Duodenal mucosa (tissue), 2 donors: ENCODE measurements at regions not wholly inside any gene's neighbourhood (a gene's known extent, or its start where the extent isn't known, plus 50 kb on each side); places are given as distances from the start of the nearest gene placed in this dataset.
"Not testable (repeated sequence)": the region's sequence is repeated elsewhere in the genome, so short reads cannot be mapped to it uniquely, and the experiment has no call there.

ENCODE experiments used
- H3K27ac ChIP-seq: one replicate; pipeline ENCODE4 v1.7.0; 2013; ENCODE audit warnings: low read depth, low read length
- H3K27me3 ChIP-seq, 2 donors: one replicate each; pipeline ENCODE4 v1.7.0; 2013; ENCODE audit warnings: low read length in 2 of 2, control low read depth in 1 of 2; ENCODE audit not compliant: insufficient read depth in 2 of 2, control insufficient read depth in 1 of 2
- H3K36me3 ChIP-seq, 2 donors: one replicate each; pipeline ENCODE4 v1.7.0; 2013; ENCODE audit warnings: low read length in 2 of 2, control low read depth in 1 of 2; ENCODE audit not compliant: insufficient read depth in 2 of 2, control insufficient read depth in 1 of 2
- H3K4me1 ChIP-seq, 2 donors: one replicate each; pipeline ENCODE4 v1.7.0; 2013; ENCODE audit warnings: low read length in 2 of 2, control low read depth in 1 of 2; ENCODE audit not compliant: insufficient read depth in 2 of 2, control insufficient read depth in 1 of 2
- H3K4me3 ChIP-seq, 2 donors: one replicate each; pipeline ENCODE4 v1.7.0; 2013; ENCODE audit warnings: low read length in 2 of 2, low read depth in 1 of 2
- H3K9ac ChIP-seq, 2 donors: one replicate each; pipeline ENCODE4 v1.7.0; 2013; ENCODE audit warnings: low read length in 2 of 2, low read depth in 1 of 2
- H3K9me3 ChIP-seq, 2 donors: one replicate each; pipeline ENCODE4 v1.7.0; 2013; ENCODE audit warnings: low read length in 2 of 2, control low read depth in 1 of 2; ENCODE audit not compliant: control insufficient read depth in 1 of 2

- no peak overlapping the region for H3K4me3 ChIP-seq
- no peaks in the 10 kb centered on the region for H3K27me3 ChIP-seq
- no peaks in the 10 kb centered on the region for H3K36me3 ChIP-seq
Observed at GRCh38 chr6:139521338-139521737, 146.9 kb upstream of the CITED2 start.

GRCh38 chr6:139520321-139520768 lies 145.9 kb upstream of the CITED2 start:
- Histone ChIP-seq H3K27ac (no peak overlapping the region), H3K27me3 (no peaks in the 10 kb centered on the region), H3K4me1 (no peaks in the 10 kb centered on the region), H3K36me3 (no peaks in the 10 kb centered on the region), H3K9ac (no peak overlapping the region), H3K4me3 (no peak overlapping the region), H3K9me3 (no peaks in the 10 kb centered on the region)

More at GRCh38 chr6:139521338-139521737, 146.9 kb upstream of the CITED2 start:
- Histone ChIP-seq H3K4me1 (no peaks in the 10 kb centered on the region), H3K9me3 (no peaks in the 10 kb centered on the region), H3K9ac (no peak overlapping the region), H3K27ac (no peak overlapping the region)

GRCh38 chr6:139519571-139520031 lies 145.2 kb upstream of the CITED2 start:
- no peak overlapping the region for H3K4me3 ChIP-seq
- H3K9ac ChIP-seq, result no peak overlapping the region
- no peaks in the 10 kb centered on the region for H3K36me3 ChIP-seq
- no peak overlapping the region for H3K27ac ChIP-seq
- H3K27me3 ChIP-seq, result no peaks in the 10 kb centered on the region
- no peaks in the 10 kb centered on the region for H3K9me3 ChIP-seq
- no peaks in the 10 kb centered on the region for H3K4me1 ChIP-seq

GRCh38 chr6:139519097-139519496 lies 144.6 kb upstream of the CITED2 start:
- Histone ChIP-seq H3K27ac (no peak overlapping the region), H3K9me3 (no peaks in the 10 kb centered on the region), H3K36me3 (no peaks in the 10 kb centered on the region), H3K4me1 (no peaks in the 10 kb centered on the region), H3K4me3 (no peak overlapping the region), H3K27me3 (no peaks in the 10 kb centered on the region), H3K9ac (no peak overlapping the region)

- Histone ChIP-seq H3K27ac (no peak overlapping the region), H3K9me3 (no peaks in the 10 kb centered on the region), H3K9ac (no peak overlapping the region), H3K36me3 (no peaks in the 10 kb centered on the region), H3K4me1 (no peaks in the 10 kb centered on the region), H3K27me3 (no peaks in the 10 kb centered on the region), H3K4me3 (no peak overlapping the region)
Observed at GRCh38 chr6:139518556-139519091, 144.2 kb upstream of the CITED2 start.

GRCh38 chr6:139517998-139518555 lies 143.6 kb upstream of the CITED2 start:
- H3K9me3 ChIP-seq, H3K4me3 ChIP-seq, H3K27ac ChIP-seq, H3K27me3 ChIP-seq, H3K36me3 ChIP-seq, H3K9ac ChIP-seq, H3K4me1 ChIP-seq: not testable (repeated sequence)

- Histone ChIP-seq H3K9me3 (no peaks in the 10 kb centered on the region), H3K36me3 (no peaks in the 10 kb centered on the region), H3K27ac (no peak overlapping the region), H3K27me3 (no peaks in the 10 kb centered on the region), H3K9ac (no peak overlapping the region), H3K4me3 (no peak overlapping the region), H3K4me1 (no peaks in the 10 kb centered on the region)
Observed at GRCh38 chr6:139515511-139515910, 141.1 kb upstream of the CITED2 start.

- no peak overlapping the region for H3K4me3 ChIP-seq
- H3K9me3 ChIP-seq, result no peaks in the 10 kb centered on the region
- no peaks in the 10 kb centered on the region for H3K27me3 ChIP-seq
- H3K36me3 ChIP-seq, result no peaks in the 10 kb centered on the region
- H3K4me1 ChIP-seq, result no peaks in the 10 kb centered on the region
- H3K27ac ChIP-seq, result no peak overlapping the region
- H3K9ac ChIP-seq, result no peak overlapping the region
Observed at GRCh38 chr6:139514819-139515218, 140.4 kb upstream of the CITED2 start.

GRCh38 chr6:139510040-139510790 lies 135.8 kb upstream of the CITED2 start:
- Histone ChIP-seq H3K27me3 (no peaks in the 10 kb centered on the region), H3K4me1 (no peaks in the 10 kb centered on the region), H3K36me3 (no peaks in the 10 kb centered on the region), H3K9ac (no peak overlapping the region), H3K9me3 (no peaks in the 10 kb centered on the region), H3K27ac (no peak overlapping the region), H3K4me3 (no peak overlapping the region)

- H3K4me3 ChIP-seq, result no peak overlapping the region
- H3K27me3 ChIP-seq, result no peaks in the 10 kb centered on the region
- no peak overlapping the region for H3K9ac ChIP-seq
- H3K4me1 ChIP-seq, result no peaks in the 10 kb centered on the region
- H3K36me3 ChIP-seq, result no peaks in the 10 kb centered on the region
- no peak overlapping the region for H3K27ac ChIP-seq
- no peaks in the 10 kb centered on the region for H3K9me3 ChIP-seq
Observed at GRCh38 chr6:139509167-139509566, 134.7 kb upstream of the CITED2 start.
